ENCODE measurements at regions not wholly inside any gene's neighbourhood (a gene's known extent, or its start where the extent isn't known, plus 50 kb on each side); places are given as distances from the start of the nearest gene placed in this dataset.
"Not testable (repeated sequence)": the region's sequence is repeated elsewhere in the genome, so short reads cannot be mapped to it uniquely, and the experiment has no call there.

GRCh38 chr1:194102607-194103006 is 916.2 kb upstream of the B3GALT2 start:
- DNase-seq = peak in 1 of 56 donors; percentile 3

GRCh38 chr1:194084755-194085154 is 898.3 kb upstream of the B3GALT2 start:
- DNase-seq = no peak

- DNase-seq = no peak
Observed at GRCh38 chr1:194081444-194081843, 895.0 kb upstream of the B3GALT2 start.

GRCh38 chr1:194080826-194081225 is 894.4 kb upstream of the B3GALT2 start:
- DNase-seq = no peak

GRCh38 chr1:194078765-194079164 is 892.4 kb upstream of the B3GALT2 start:
- DNase-seq = no peak

GRCh38 chr1:194076646-194077045 is 890.2 kb upstream of the B3GALT2 start:
- no peak for DNase-seq

- no peak for DNase-seq
Observed at GRCh38 chr1:194073833-194074232, 887.4 kb upstream of the B3GALT2 start.

- DNase-seq = no peak
Observed at GRCh38 chr1:194071205-194071604, 884.8 kb upstream of the B3GALT2 start.

- DNase-seq = no peak
Observed at GRCh38 chr1:194069831-194070218, 883.4 kb upstream of the B3GALT2 start.

GRCh38 chr1:194069168-194069830 is 882.9 kb upstream of the B3GALT2 start:
- DNase-seq = peak in 18 of 56 donors; percentile 0 to 37 (median 13)

GRCh38 chr1:194068446-194069167 is 882.2 kb upstream of the B3GALT2 start:
- no peak for DNase-seq

GRCh38 chr1:194067772-194068171 is 881.4 kb upstream of the B3GALT2 start:
- DNase-seq = no peak

- no peak for DNase-seq
Observed at GRCh38 chr1:194062962-194063361, 876.5 kb upstream of the B3GALT2 start.

GRCh38 chr1:194062526-194062925 is 876.1 kb upstream of the B3GALT2 start:
- no peak for DNase-seq

- DNase-seq = no peak
Observed at GRCh38 chr1:194060481-194060880, 874.1 kb upstream of the B3GALT2 start.

- not testable (repeated sequence) for DNase-seq
Observed at GRCh38 chr1:194058268-194058667, 871.9 kb upstream of the B3GALT2 start.

GRCh38 chr1:194056169-194056568 is 869.8 kb upstream of the B3GALT2 start:
- DNase-seq = no peak

- no peak for DNase-seq
Observed at GRCh38 chr1:194055536-194055935, 869.1 kb upstream of the B3GALT2 start.

GRCh38 chr1:194052514-194053338 is 866.3 kb upstream of the B3GALT2 start:
- no peak for DNase-seq

GRCh38 chr1:194047921-194048320 is 861.5 kb upstream of the B3GALT2 start:
- no peak for DNase-seq

GRCh38 chr1:194047206-194047605 is 860.8 kb upstream of the B3GALT2 start:
- DNase-seq = no peak

GRCh38 chr1:194045416-194045815 is 859.0 kb upstream of the B3GALT2 start:
- DNase-seq = no peak

All from amygdala (tissue), 56 donors.